ENCODE measurements at regions not wholly inside any gene's neighbourhood (a gene's known extent, or its start where the extent isn't known, plus 50 kb on each side); places are given as distances from the start of the nearest gene placed in this dataset.

GRCh38 chr5:159864885-159865691, 51.2 kb upstream of the ADRA1B start:
- no peak for DNase-seq (ENCODE audit: low spot score)

GRCh38 chr5:159866093-159866492, 50.2 kb upstream of the ADRA1B start:
- no peak for DNase-seq (ENCODE audit: low spot score)

Data from COLO829 (cell line).